Dendritic cell treated with granulocyte-macrophage colony-stimulating factor and Interleukin-4, amounts not matched to agents 40 ng/mL and 50 ng/mL, for 4 days (primary cell): ENCODE measurements at regions not wholly inside any gene's neighbourhood (a gene's known extent, or its start where the extent isn't known, plus 50 kb on each side); places are given as distances from the start of the nearest gene placed in this dataset.

ENCODE experiments used
- H3K27ac Mint-ChIP-seq: one replicate; pipeline ENCODE4 v1.8.0; 2022; ENCODE audit warnings: mild to moderate bottlenecking, mixed read lengths
- H3K27me3 Mint-ChIP-seq: one replicate; pipeline ENCODE4 v1.8.0; 2022; ENCODE audit warnings: mild to moderate bottlenecking, mixed read lengths
- H3K36me3 Mint-ChIP-seq: one replicate; pipeline ENCODE4 v1.8.0; 2022; ENCODE audit warnings: low read depth, mixed read lengths
- H3K4me1 Mint-ChIP-seq: one replicate; pipeline ENCODE4 v1.8.0; 2022; ENCODE audit warnings: low read depth, mixed read lengths
- H3K4me3 Mint-ChIP-seq: one replicate; pipeline ENCODE4 v1.8.0; 2022; ENCODE audit warnings: mild to moderate bottlenecking, moderate library complexity, mixed read lengths
- H3K9me3 Mint-ChIP-seq: one replicate; pipeline ENCODE4 v1.8.0; 2022; ENCODE audit warnings: mixed read lengths
- intact Hi-C: fragments of 100-400 bp; cut with micrococcal nuclease; formaldehyde crosslinking; loops from one replicate; pipeline ENCODE4 v1.15.0; 2022

DNA sequence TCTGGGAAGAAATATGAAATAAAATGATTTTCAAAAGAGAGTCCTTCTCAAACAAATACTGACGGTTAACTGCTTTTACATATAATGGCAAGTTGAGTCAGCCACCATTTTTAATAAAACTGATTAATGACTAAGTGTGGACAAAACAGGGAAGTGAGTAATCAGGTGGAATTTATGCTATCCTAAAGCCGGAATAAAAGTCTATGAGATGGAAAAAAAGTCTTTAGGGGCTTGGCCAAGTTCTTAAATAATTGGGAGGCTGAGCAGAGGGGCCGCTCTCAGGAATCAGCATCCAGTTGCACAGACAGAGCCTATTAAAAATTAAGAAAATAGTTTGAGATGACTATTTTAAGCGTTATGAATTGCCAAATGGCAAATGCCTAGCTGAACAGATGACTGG lies 58.6 kb upstream of the AFF3 start:
- Mint-ChIP-seq H3K27ac (no peak overlapping the region), H3K36me3 (no peaks in the 10 kb centered on the region), H3K4me3 (no peak overlapping the region), H3K27me3 (no peaks in the 10 kb centered on the region), H3K9me3 (no peaks in the 10 kb centered on the region), H3K4me1 (peaks cover 5% of the 10 kb centered on the region)
- intact Hi-C loops = no loop called here

- no peak overlapping the region for H3K27ac Mint-ChIP-seq
- intact Hi-C loops = no loop called here
- no peak overlapping the region for H3K4me3 Mint-ChIP-seq
- H3K36me3 Mint-ChIP-seq = no peaks in the 10 kb centered on the region
- no peaks in the 10 kb centered on the region for H3K9me3 Mint-ChIP-seq
- peaks cover under 1% of the 10 kb centered on the region for H3K4me1 Mint-ChIP-seq
- H3K27me3 Mint-ChIP-seq = no peaks in the 10 kb centered on the region
Observed at GRCh38 chr2:100199421-100199820, 57.0 kb upstream of the AFF3 start.

DNA sequence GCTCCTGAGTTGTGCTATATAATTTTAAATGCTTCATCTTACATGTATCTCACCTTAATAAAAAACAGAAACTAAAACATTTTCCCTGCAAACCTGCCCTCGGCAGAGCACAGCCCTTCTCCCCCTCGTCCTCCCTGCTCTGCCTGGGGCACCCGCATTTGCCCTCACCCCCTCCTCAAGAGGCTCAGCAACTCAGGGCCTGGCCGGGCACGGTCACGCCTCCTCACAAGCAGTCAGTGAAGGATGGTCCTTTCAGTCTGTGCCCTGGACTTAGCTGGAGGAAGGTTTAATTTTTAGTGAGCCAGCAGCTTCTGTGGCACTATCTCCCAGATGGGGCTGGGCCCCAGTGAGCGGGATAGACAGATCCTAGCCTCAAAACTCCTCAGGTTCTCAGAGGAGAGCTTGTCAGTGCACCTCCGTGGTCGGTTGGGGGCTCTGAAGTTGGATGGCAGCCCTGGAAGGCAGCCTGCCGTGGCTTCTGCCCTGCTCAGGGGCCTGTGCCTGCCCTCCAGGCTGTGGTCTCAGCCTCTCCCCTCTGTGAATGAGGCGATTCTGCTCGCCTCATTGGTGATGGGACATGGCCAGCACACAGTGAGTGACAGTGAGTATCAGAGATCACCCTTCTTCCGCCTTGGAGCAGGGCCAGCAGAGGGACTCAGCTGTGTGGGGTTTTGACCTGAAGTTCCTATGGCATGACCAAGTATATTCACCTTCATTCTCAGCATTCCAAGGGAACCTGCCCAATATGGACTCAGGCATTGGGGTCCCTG lies 56.3 kb upstream of the AFF3 start:
- Mint-ChIP-seq H3K4me1 (peaks cover 8% of the 10 kb centered on the region), H3K4me3 (no peak overlapping the region), H3K27ac (no peak overlapping the region), H3K9me3 (no peaks in the 10 kb centered on the region), H3K36me3 (no peaks in the 10 kb centered on the region), H3K27me3 (no peaks in the 10 kb centered on the region)
- intact Hi-C loops = no loop called here

GRCh38 chr2:100197631-100198153 lies 55.3 kb upstream of the AFF3 start:
- Mint-ChIP-seq H3K27ac (no peak overlapping the region), H3K4me3 (no peak overlapping the region), H3K4me1 (peaks cover 17% of the 10 kb centered on the region), H3K36me3 (no peaks in the 10 kb centered on the region), H3K9me3 (peaks cover 6% of the 10 kb centered on the region), H3K27me3 (no peaks in the 10 kb centered on the region)
- intact Hi-C loops = no loop called here

DNA sequence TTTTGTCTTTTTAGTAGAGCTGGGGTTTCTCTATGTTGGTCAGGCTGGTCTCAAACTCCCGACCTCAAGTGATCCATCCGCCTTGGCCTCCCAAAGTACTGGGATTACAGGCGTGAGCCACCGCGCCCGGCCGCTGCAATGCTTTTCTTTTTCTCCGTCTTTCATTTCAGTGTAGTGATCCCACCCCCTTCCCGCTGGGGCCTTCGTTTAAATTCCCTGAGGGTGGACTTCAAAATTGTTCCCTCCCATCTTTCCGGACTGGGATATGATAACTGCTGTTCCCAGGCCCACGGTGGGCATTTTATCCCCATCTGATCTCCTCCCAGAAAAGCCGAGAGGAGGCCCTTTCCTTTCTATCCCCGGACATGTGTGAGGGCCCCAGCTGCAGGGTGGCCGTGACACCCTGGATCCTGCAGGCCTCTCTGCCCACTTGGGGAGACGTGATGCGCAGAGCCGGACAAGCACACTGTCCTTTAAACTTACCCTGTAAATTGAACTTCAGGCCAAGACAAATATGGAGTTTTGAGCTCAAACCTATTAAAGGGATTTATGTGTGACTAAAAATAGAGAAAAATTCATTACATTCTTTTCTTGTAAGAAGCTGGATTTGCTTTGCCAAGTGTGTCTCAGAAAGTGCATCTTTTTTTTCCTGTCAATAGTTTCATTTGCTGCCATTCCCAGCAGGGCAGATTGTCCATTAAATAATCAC lies 54.5 kb upstream of the AFF3 start:
- intact Hi-C loops = no loop called here
- Mint-ChIP-seq H3K27ac (no peak overlapping the region), H3K4me3 (no peak overlapping the region), H3K4me1 (peaks cover 25% of the 10 kb centered on the region), H3K36me3 (no peaks in the 10 kb centered on the region), H3K27me3 (no peaks in the 10 kb centered on the region), H3K9me3 (peaks cover 7% of the 10 kb centered on the region)

DNA sequence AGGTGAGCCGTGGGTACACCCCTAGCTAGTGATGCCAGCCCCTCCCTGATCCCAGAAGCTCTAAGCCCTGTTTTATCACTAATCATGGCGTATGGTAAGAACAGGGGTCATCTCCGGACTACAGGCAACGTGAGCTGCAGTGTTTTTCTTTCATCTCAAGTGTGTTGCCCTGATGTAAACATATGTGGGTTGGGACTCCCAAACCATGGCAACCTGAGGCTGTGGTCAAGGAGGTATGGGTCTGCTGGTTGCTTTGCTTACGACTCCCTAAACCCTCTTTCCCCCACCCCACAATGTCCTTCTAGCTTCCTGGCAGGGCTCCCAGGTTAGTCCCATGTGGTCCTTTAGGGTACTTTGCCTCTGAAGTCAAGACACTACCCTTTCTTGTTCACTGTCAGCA lies 53.6 kb upstream of the AFF3 start:
- no peaks in the 10 kb centered on the region for H3K27me3 Mint-ChIP-seq
- H3K4me3 Mint-ChIP-seq = no peak overlapping the region
- H3K4me1 Mint-ChIP-seq = peaks cover 34% of the 10 kb centered on the region
- intact Hi-C loops = no loop called here
- H3K27ac Mint-ChIP-seq = no peak overlapping the region
- H3K36me3 Mint-ChIP-seq = no peaks in the 10 kb centered on the region
- peaks cover 7% of the 10 kb centered on the region for H3K9me3 Mint-ChIP-seq

- Mint-ChIP-seq H3K36me3 (no peaks in the 10 kb centered on the region), H3K27ac (no peak overlapping the region), H3K4me3 (no peak overlapping the region), H3K4me1 (peaks cover 37% of the 10 kb centered on the region), H3K27me3 (no peaks in the 10 kb centered on the region), H3K9me3 (peaks cover 7% of the 10 kb centered on the region)
- intact Hi-C loops = loop anchor here (5.0 kb wide), 1 partner anchor 638 kb away; no protein-coding TSS in a partner anchor
Observed at GRCh38 chr2:100194951-100195350, 52.6 kb upstream of the AFF3 start.

GRCh38 chr2:100193291-100193710 lies 50.9 kb upstream of the AFF3 start:
- H3K36me3 Mint-ChIP-seq = no peaks in the 10 kb centered on the region
- peaks cover 37% of the 10 kb centered on the region for H3K4me1 Mint-ChIP-seq
- intact Hi-C loops = loop anchor here (5.0 kb wide), 1 partner anchor 636 kb away; no protein-coding TSS in a partner anchor
- H3K27me3 Mint-ChIP-seq = no peaks in the 10 kb centered on the region
- peak overlapping the region; percentile 49 for H3K27ac Mint-ChIP-seq
- H3K9me3 Mint-ChIP-seq = peaks cover 7% of the 10 kb centered on the region
- no peak overlapping the region for H3K4me3 Mint-ChIP-seq

GRCh38 chr2:100192825-100193224 lies 50.4 kb upstream of the AFF3 start:
- Mint-ChIP-seq H3K4me1 (peaks cover 37% of the 10 kb centered on the region), H3K36me3 (no peaks in the 10 kb centered on the region), H3K4me3 (no peak overlapping the region), H3K9me3 (peaks cover 7% of the 10 kb centered on the region), H3K27ac (peak overlapping the region; percentile 49), H3K27me3 (no peaks in the 10 kb centered on the region)
- intact Hi-C loops = loop anchor here (5.0 kb wide), 1 partner anchor 636 kb away; no protein-coding TSS in a partner anchor

- no peak overlapping the region for H3K4me3 Mint-ChIP-seq
- peaks cover 37% of the 10 kb centered on the region for H3K4me1 Mint-ChIP-seq
- no peaks in the 10 kb centered on the region for H3K27me3 Mint-ChIP-seq
- H3K9me3 Mint-ChIP-seq = peaks cover 7% of the 10 kb centered on the region
- intact Hi-C loops = loop anchor here (5.0 kb wide), 1 partner anchor 635 kb away; no protein-coding TSS in a partner anchor
- no peaks in the 10 kb centered on the region for H3K36me3 Mint-ChIP-seq
- H3K27ac Mint-ChIP-seq = no peak overlapping the region
Observed at GRCh38 chr2:100192300-100192699, 49.9 kb upstream of the AFF3 start.
